Mesenchymal stem cell (in vitro differentiated cells and primary cell): ENCODE measurements at regions not wholly inside any gene's neighbourhood (a gene's known extent, or its start where the extent isn't known, plus 50 kb on each side); places are given as distances from the start of the nearest gene placed in this dataset.

Experiments used
- DNase-seq: peaks from one replicate; pipeline ENCODE4 v3.0.0-alpha.2; 2013
- H2AFZ ChIP-seq: one replicate; pipeline ENCODE4 v1.6.1; 2013; ENCODE audit warnings: low read depth, mild to moderate bottlenecking, control low read depth, inconsistent platforms, low read length, moderate library complexity
- H2AK5ac ChIP-seq: 2 replicates; pipeline ENCODE4 v1.6.1; 2013; ENCODE audit warnings: low read length, moderate library complexity, mild to moderate bottlenecking, inconsistent platforms; ENCODE audit not compliant: severe bottlenecking
- H2BK120ac ChIP-seq: one replicate; pipeline ENCODE4 v1.6.1; 2013; ENCODE audit warnings: low read depth, mild to moderate bottlenecking, inconsistent platforms, low read length, moderate library complexity
- H2BK12ac ChIP-seq, 2 experiments: one replicate each; pipeline ENCODE4 v1.6.1; 2013; ENCODE audit warnings: inconsistent platforms in 2 of 2, low read length in 2 of 2, mild to moderate bottlenecking in 2 of 2, moderate library complexity in 2 of 2, control low read depth in 1 of 2
- H2BK15ac ChIP-seq: one replicate; pipeline ENCODE4 v1.6.1; 2013; ENCODE audit warnings: mild to moderate bottlenecking, low read depth, inconsistent platforms; ENCODE audit not compliant: poor library complexity, severe bottlenecking
- H2BK5ac ChIP-seq: 2 replicates; pipeline ENCODE4 v1.6.1; 2013; ENCODE audit warnings: low read depth, mild to moderate bottlenecking, low read length, control low read depth, inconsistent platforms; ENCODE audit not compliant: poor library complexity, severe bottlenecking
- H3K14ac ChIP-seq, 2 experiments: one replicate each; pipeline ENCODE4 v1.6.1; 2013; ENCODE audit warnings: inconsistent platforms in 2 of 2, low read length in 2 of 2, control low read depth in 1 of 2, mild to moderate bottlenecking in 1 of 2, moderate library complexity in 1 of 2
- H3K18ac ChIP-seq, 2 experiments: one replicate each; pipeline ENCODE4 v1.6.1; 2013; ENCODE audit warnings: inconsistent platforms in 2 of 2, low read length in 2 of 2, control low read depth in 1 of 2, low read depth in 1 of 2, mild to moderate bottlenecking in 1 of 2
- H3K23ac ChIP-seq, 2 experiments: one replicate each; pipeline ENCODE4 v1.6.1; 2013; ENCODE audit warnings: inconsistent platforms in 2 of 2, low read length in 2 of 2, mild to moderate bottlenecking in 2 of 2, moderate library complexity in 2 of 2, control low read depth in 1 of 2
- H3K27ac ChIP-seq: 2 replicates; pipeline ENCODE4 v1.5.1; 2013; ENCODE audit warnings: mild to moderate bottlenecking, moderate library complexity, low read length, control low read depth, inconsistent platforms; ENCODE audit not compliant: poor library complexity, severe bottlenecking
- H3K27me3 ChIP-seq, 2 experiments: 2 replicates each; pipeline versions ENCODE4 v1.6.1 to v1.7.0; 2013; ENCODE audit warnings: low read length in 2 of 2, mild to moderate bottlenecking in 2 of 2, moderate library complexity in 2 of 2, control low read depth in 1 of 2, inconsistent platforms in 1 of 2; ENCODE audit not compliant: control insufficient read depth in 1 of 2, insufficient read depth in 1 of 2
- H3K36me3 ChIP-seq, 2 experiments: 2 replicates each; pipeline versions ENCODE4 v1.6.1 to v1.7.0; 2013; ENCODE audit warnings: low read length in 2 of 2, control low read depth in 1 of 2, inconsistent platforms in 1 of 2, low read depth in 1 of 2, mild to moderate bottlenecking in 1 of 2; ENCODE audit not compliant: insufficient read depth in 2 of 2, control insufficient read depth in 1 of 2
- H3K4ac ChIP-seq, 2 experiments: one replicate each; pipeline ENCODE4 v1.6.1; 2013; ENCODE audit warnings: inconsistent platforms in 2 of 2, low read length in 2 of 2, mild to moderate bottlenecking in 2 of 2, moderate library complexity in 2 of 2, control low read depth in 1 of 2, low read depth in 1 of 2
- H3K4me1 ChIP-seq: 2 replicates; pipeline ENCODE4 v1.6.1; 2013; ENCODE audit warnings: low read depth, low read length, control low read depth; ENCODE audit not compliant: control insufficient read depth, insufficient read depth
- H3K4me2 ChIP-seq: 2 replicates; pipeline ENCODE4 v1.6.1; 2013; ENCODE audit warnings: low read length, mild to moderate bottlenecking, inconsistent platforms; ENCODE audit not compliant: poor library complexity, severe bottlenecking
- H3K4me3 ChIP-seq, 2 experiments: 2 replicates each; pipeline versions ENCODE4 v1.5.1 to v1.7.0; 2013; ENCODE audit warnings: low read length in 2 of 2, mild to moderate bottlenecking in 2 of 2, control low read depth in 1 of 2, low read depth in 1 of 2; ENCODE audit not compliant: insufficient read depth in 1 of 2
- H3K79me1 ChIP-seq: replicated peaks from 2 replicates; pipeline ENCODE4 v1.6.1; 2013; ENCODE audit warnings: mild to moderate bottlenecking, control low read depth, low read length, inconsistent platforms; ENCODE audit not compliant: poor library complexity, severe bottlenecking
- H3K9ac ChIP-seq: 2 replicates; pipeline ENCODE4 v1.7.0; 2013; ENCODE audit warnings: mild to moderate bottlenecking, low read length, moderate library complexity
- H3K9me3 ChIP-seq: 2 replicates; pipeline ENCODE4 v1.7.0; 2013; ENCODE audit warnings: mild to moderate bottlenecking, low read length; ENCODE audit not compliant: control insufficient read depth
- H4K8ac ChIP-seq: one replicate; pipeline ENCODE4 v1.6.1; 2013; ENCODE audit warnings: inconsistent platforms, mild to moderate bottlenecking, low read length, moderate library complexity
- H4K91ac ChIP-seq: one replicate; pipeline ENCODE4 v1.6.1; 2013; ENCODE audit warnings: mild to moderate bottlenecking, low read length, inconsistent platforms
- WGBS: methylation state at CpG from one replicate; pipeline ENCODE4 v1.1.7; 2013; ENCODE audit warnings: mixed read lengths; 5-methylcytosine and 5-hydroxymethylcytosine counted together

GRCh38 chr5:74419468-74419867 lies 221.1 kb downstream of the ENC1 start:
- no peak overlapping the region for H3K18ac ChIP-seq

DNA sequence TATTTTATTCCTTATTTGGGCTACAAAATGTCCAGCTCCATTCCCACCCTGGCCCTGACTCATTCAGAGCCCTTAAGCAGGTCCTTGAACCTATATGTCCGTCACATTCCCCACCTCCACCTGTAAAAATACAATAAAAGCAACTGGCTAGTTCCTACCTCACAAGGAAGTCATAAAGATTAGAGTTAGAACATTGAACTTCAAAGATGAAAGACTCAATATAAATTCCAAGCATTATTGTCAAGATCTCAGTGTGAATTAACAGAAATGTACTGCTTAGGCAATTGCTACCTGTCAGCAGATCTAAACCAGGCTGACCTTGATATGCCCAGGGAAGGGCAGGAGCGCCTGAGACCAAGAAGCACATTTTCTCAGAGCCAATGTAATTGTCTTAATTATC lies 221.8 kb downstream of the ENC1 start:
- H2BK12ac ChIP-seq: no peak overlapping the region
- H2BK120ac ChIP-seq: peak overlapping the region; percentile 58
- H3K14ac ChIP-seq: no peak overlapping the region
- no peak overlapping the region for H2AFZ ChIP-seq
- no peak overlapping the region for H2AK5ac ChIP-seq
- no peak overlapping the region for H3K27ac ChIP-seq
- no peak overlapping the region for H3K4me3 ChIP-seq
- H4K8ac ChIP-seq: no peak overlapping the region
- no peaks in the 10 kb centered on the region for H3K9me3 ChIP-seq
- no peak overlapping the region for H3K4me2 ChIP-seq
- no peaks in the 10 kb centered on the region for H3K4me1 ChIP-seq
- no peak overlapping the region for H2BK5ac ChIP-seq
- H3K4ac ChIP-seq: no peak overlapping the region
- H3K27me3 ChIP-seq: no peaks in the 10 kb centered on the region
- DNase-seq: no peak
- H2BK15ac ChIP-seq: no peak overlapping the region
- no peak overlapping the region for H3K9ac ChIP-seq
- no peaks in the 10 kb centered on the region for H3K36me3 ChIP-seq
- no peak overlapping the region for H4K91ac ChIP-seq
- WGBS: 100% methylated on average over 1 of the region's 2 CpGs
- no peak overlapping the region for H3K23ac ChIP-seq
- no peak overlapping the region for H3K18ac ChIP-seq
- no peaks in the 10 kb centered on the region for H3K79me1 ChIP-seq

More at GRCh38 chr5:74419468-74419867, 221.1 kb downstream of the ENC1 start:
- Histone ChIP-seq H3K4ac (peak overlapping the region in 1 of 2 experiments; percentile 76), H2BK15ac (no peak overlapping the region), H3K14ac (no peak overlapping the region), H3K4me1 (no peaks in the 10 kb centered on the region), H3K79me1 (no peaks in the 10 kb centered on the region), H2BK120ac (no peak overlapping the region), H3K23ac (no peak overlapping the region), H3K36me3 (no peaks in the 10 kb centered on the region), H3K4me2 (no peak overlapping the region), H4K91ac (no peak overlapping the region), H2AK5ac (no peak overlapping the region), H2AFZ (no peak overlapping the region), H2BK12ac (no peak overlapping the region), H3K4me3 (no peak overlapping the region), H3K9me3 (no peaks in the 10 kb centered on the region), H2BK5ac (no peak overlapping the region), H3K27ac (no peak overlapping the region), H3K27me3 (no peaks in the 10 kb centered on the region), H4K8ac (no peak overlapping the region), H3K9ac (no peak overlapping the region)
- WGBS: 88% methylated on average over 4 of the region's 4 CpGs
- no peak for DNase-seq

DNA sequence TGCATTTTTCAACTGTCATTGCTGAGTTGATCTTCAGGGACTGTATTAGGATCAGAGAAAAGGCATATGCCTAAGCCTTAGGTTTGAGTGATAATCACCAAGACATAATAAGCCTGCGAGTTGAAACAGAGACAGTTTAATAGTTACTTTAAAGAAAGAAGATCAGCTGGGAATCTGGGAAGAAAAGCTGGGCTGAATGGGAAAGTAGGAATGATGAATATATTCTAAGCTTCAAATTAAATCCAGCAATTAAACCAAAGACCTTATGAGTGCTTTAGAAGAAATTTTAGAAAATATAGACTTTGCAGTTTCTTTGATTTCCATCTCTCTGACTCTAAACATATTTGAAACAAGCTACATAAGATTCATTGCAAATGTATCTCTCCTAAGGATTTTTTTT lies 222.3 kb downstream of the ENC1 start:
- H3K4ac ChIP-seq: no peak overlapping the region
- H3K27ac ChIP-seq: no peak overlapping the region
- no peaks in the 10 kb centered on the region for H3K79me1 ChIP-seq
- H3K4me3 ChIP-seq: no peak overlapping the region
- H2AK5ac ChIP-seq: no peak overlapping the region
- no peak overlapping the region for H3K4me2 ChIP-seq
- no peak overlapping the region for H2BK12ac ChIP-seq
- H2AFZ ChIP-seq: no peak overlapping the region
- no peak overlapping the region for H2BK15ac ChIP-seq
- DNase-seq: no peak
- H3K9me3 ChIP-seq: no peaks in the 10 kb centered on the region
- H2BK5ac ChIP-seq: no peak overlapping the region
- no peaks in the 10 kb centered on the region for H3K36me3 ChIP-seq
- no peak overlapping the region for H3K14ac ChIP-seq
- H3K23ac ChIP-seq: no peak overlapping the region
- H3K9ac ChIP-seq: no peak overlapping the region
- H2BK120ac ChIP-seq: no peak overlapping the region
- H3K27me3 ChIP-seq: no peaks in the 10 kb centered on the region
- H3K18ac ChIP-seq: no peak overlapping the region
- H3K4me1 ChIP-seq: no peaks in the 10 kb centered on the region
- no peak overlapping the region for H4K91ac ChIP-seq
- H4K8ac ChIP-seq: no peak overlapping the region
- 100% methylated on average over 1 of the region's 1 CpG for WGBS

DNA sequence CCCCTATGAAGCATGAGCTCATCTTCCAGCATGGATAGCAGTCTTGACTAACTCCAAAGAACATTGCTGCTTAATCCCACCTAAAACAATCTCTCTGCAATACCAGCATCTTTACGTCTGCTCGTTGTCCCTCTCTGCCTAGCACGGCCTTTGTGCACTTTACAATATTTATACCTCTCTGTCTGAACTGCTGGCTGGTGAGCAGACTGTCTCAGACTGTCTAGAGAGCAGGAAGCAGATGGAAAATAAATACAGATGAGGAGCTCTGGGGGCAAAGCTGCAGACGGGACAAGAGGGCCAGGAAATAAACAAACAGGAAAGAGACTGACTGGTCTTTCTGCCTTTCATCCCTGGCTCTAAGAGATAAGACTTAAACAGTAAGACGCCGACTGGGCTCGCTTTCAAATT lies 224.8 kb downstream of the ENC1 start:
- Histone ChIP-seq H3K9ac (no peak overlapping the region), H2BK15ac (no peak overlapping the region), H3K18ac (no peak overlapping the region), H2AFZ (peak overlapping the region; percentile 30), H2BK12ac (no peak overlapping the region), H2BK5ac (no peak overlapping the region), H2BK120ac (no peak overlapping the region), H4K8ac (no peak overlapping the region), H3K4me3 (no peak overlapping the region), H2AK5ac (no peak overlapping the region), H3K14ac (no peak overlapping the region), H3K36me3 (no peaks in the 10 kb centered on the region), H3K27me3 (no peaks in the 10 kb centered on the region), H3K27ac (no peak overlapping the region), H3K23ac (no peak overlapping the region), H4K91ac (no peak overlapping the region), H3K4me2 (no peak overlapping the region), H3K4ac (no peak overlapping the region), H3K79me1 (no peaks in the 10 kb centered on the region), H3K9me3 (no peaks in the 10 kb centered on the region), H3K4me1 (no peaks in the 10 kb centered on the region)
- peak; percentile 71 for DNase-seq
- WGBS: 0% methylated on average over 6 of the region's 7 CpGs
